A549 (cell line): ENCODE measurements at regions not wholly inside any gene's neighbourhood (a gene's known extent, or its start where the extent isn't known, plus 50 kb on each side); places are given as distances from the start of the nearest gene placed in this dataset.
A peak's percentile ranks its signal among the peaks of the same experiment; 100 is the strongest.

ENCODE experiments used
- ATAC-seq, 2 experiments: fragments of 200-7000 bp in 1 of 2; fragments of >200 bp in 1 of 2; cut with Nextera tagmentation in 1 of 2; cut with Tn5 transposase in 1 of 2; 3 replicates each; pipeline versions ENCODE4 v1.8.0 to v1.9.1; 2018 to 2020; ENCODE audit warnings: mild to moderate bottlenecking in 1 of 2, moderate library complexity in 1 of 2
- CTCF ChIA-PET: fragments of 300-600 bp; sonication (Branson Sonifier 250); formaldehyde crosslinking; extraction: SDS; loops from one replicate; lab custom pipeline; 2021; ENCODE audit warnings: antibody characterized with exemption, inconsistent platforms; lab: Yijun Ruan, JAX
- POLR2A ChIA-PET: fragments of 350-600 bp; formaldehyde crosslinking; extraction: SDS; loops from one replicate; lab custom pipeline; 2021; ENCODE audit warnings: antibody characterized with exemption, inconsistent platforms; lab: Yijun Ruan, JAX
- DNase-seq, 2 experiments: peaks; one replicate each; pipeline versions ENCODE4 v3.0.0 to v3.0.0-alpha.2; 2011 to 2016; ENCODE audit warnings: low read depth in 1 of 2, low spot score in 1 of 2
- FAIRE-seq: peaks from 2 replicates; lab custom pipeline; 2011; peaks lifted over from hg19 to GRCh38; lab: Jason Lieb, UNC
- H3K27ac ChIP-seq, 2 experiments: fragments of >200 bp; sonication (Bioruptor Twin); formaldehyde crosslinking; 3 replicates each; pipeline ENCODE4 v1.5.1; 2016 to 2017
- H3K4me1 ChIP-seq: fragments of >200 bp; sonication (Bioruptor Twin); formaldehyde crosslinking; 3 replicates; pipeline ENCODE4 v1.6.1; 2016
- H3K4me2 ChIP-seq: fragments of >200 bp; sonication (Bioruptor Twin); formaldehyde crosslinking; 3 replicates; pipeline ENCODE4 v1.6.1; 2016
- H3K4me3 ChIP-seq: fragments of >200 bp; sonication (Bioruptor Twin); formaldehyde crosslinking; 3 replicates; pipeline ENCODE4 v1.5.1; 2016
- H3K9me3 ChIP-seq: fragments of >200 bp; sonication (Bioruptor Twin); formaldehyde crosslinking; 3 replicates; pipeline ENCODE4 v1.6.1; 2016
- BCL3 ChIP-seq: fragments of >200 bp; sonication (Bioruptor Twin); formaldehyde crosslinking; IDR thresholded peaks from 3 replicates; pipeline ENCODE4 v1.6.1; 2016
- CBX8 ChIP-seq: fragments of 200-600 bp; sonication (generic); IDR thresholded peaks from 2 replicates; pipeline ENCODE4 v1.6.1; 2016
- CHD2 ChIP-seq: fragments of 150-350 bp; IDR thresholded peaks from 2 replicates; pipeline ENCODE4 v1.6.1; 2014; ENCODE audit warnings: low read length; ENCODE audit not compliant: partially characterized antibody
- E2F6 ChIP-seq: IDR thresholded peaks from 2 replicates; pipeline ENCODE4 v1.6.1; 2012; ENCODE audit warnings: low read depth, borderline replicate concordance
- ELK1 ChIP-seq: fragments of 150-350 bp; IDR thresholded peaks from 2 replicates; pipeline ENCODE4 v1.6.1; 2014; ENCODE audit warnings: low read depth, mild to moderate bottlenecking, low read length
- EP300 ChIP-seq, 2 experiments: fragments of >200 bp; sonication (Bioruptor Twin); formaldehyde crosslinking; IDR thresholded peaks; 2 replicates in 1 of 2; 3 replicates in 1 of 2; pipeline ENCODE4 v1.6.1; 2016 to 2017
- FOSB ChIP-seq: fragments of 250-450 bp; sonication (Bioruptor Pico); IDR thresholded peaks from 2 replicates; pipeline ENCODE4 v1.5.0; 2020; ENCODE audit warnings: mild to moderate bottlenecking, moderate library complexity
- FOSL2 ChIP-seq, 2 experiments: fragments of 450-650 bp in 1 of 2; fragments of >200 bp in 1 of 2; sonication (Bioruptor Twin) in 1 of 2; formaldehyde crosslinking; IDR thresholded peaks; 2 replicates each; pipeline versions ENCODE4 v1.5.0 to v1.6.1; 2016 to 2020; ENCODE audit warnings: mild to moderate bottlenecking in 1 of 2, moderate library complexity in 1 of 2
- FOXS1 ChIP-seq: fragments of 250-450 bp; sonication (Bioruptor Pico); IDR thresholded peaks from 2 replicates; pipeline ENCODE4 v1.5.0; 2020; ENCODE audit warnings: mild to moderate bottlenecking, moderate library complexity
- HMGXB4 ChIP-seq: fragments of 250-450 bp; sonication (Bioruptor Pico); IDR thresholded peaks from 2 replicates; pipeline ENCODE4 v1.5.0; 2021; ENCODE audit warnings: mild to moderate bottlenecking, moderate library complexity, borderline replicate concordance
- JUNB ChIP-seq: fragments of >200 bp; sonication (Bioruptor Twin); formaldehyde crosslinking; IDR thresholded peaks from 2 replicates; pipeline ENCODE4 v1.6.1; 2016
- KDM5A ChIP-seq: fragments of 200-600 bp; sonication (generic); IDR thresholded peaks from 2 replicates; pipeline ENCODE4 v1.6.1; 2016; ENCODE audit warnings: antibody characterized with exemption, mild to moderate bottlenecking
- MAFK ChIP-seq: fragments of 450-650 bp; IDR thresholded peaks from 2 replicates; pipeline ENCODE4 v1.6.1; 2014; ENCODE audit not compliant: partially characterized antibody
- PBX3 ChIP-seq: IDR thresholded peaks from 2 replicates; pipeline ENCODE4 v1.6.1; 2012
- RCOR1 ChIP-seq: fragments of 150-350 bp; IDR thresholded peaks from 2 replicates; pipeline ENCODE4 v1.6.1; 2014; ENCODE audit warnings: antibody characterized with exemption, low read length, low read depth
- RNF2 ChIP-seq: fragments of 200-600 bp; sonication (generic); IDR thresholded peaks from 2 replicates; pipeline ENCODE4 v1.6.1; 2016; ENCODE audit warnings: low read depth, mild to moderate bottlenecking, antibody characterized with exemption, moderate library complexity, borderline replicate concordance
- SMC3 ChIP-seq: fragments of >200 bp; sonication (Bioruptor Twin); formaldehyde crosslinking; IDR thresholded peaks from 3 replicates; pipeline ENCODE4 v1.6.1; 2018; ENCODE audit warnings: inconsistent platforms
- TFCP2L1 ChIP-seq: fragments of 250-450 bp; sonication (Bioruptor Pico); IDR thresholded peaks from 2 replicates; pipeline ENCODE4 v1.5.0; 2021; ENCODE audit warnings: mild to moderate bottlenecking
- ZC3H11A ChIP-seq: fragments of 450-650 bp; IDR thresholded peaks from 2 replicates; pipeline ENCODE4 v1.6.1; 2014; ENCODE audit warnings: antibody characterized with exemption, mild to moderate bottlenecking
- ZFP36 ChIP-seq: fragments of 450-650 bp; IDR thresholded peaks from 2 replicates; pipeline ENCODE4 v1.6.1; 2014; ENCODE audit warnings: borderline replicate concordance; ENCODE audit not compliant: partially characterized antibody
- ZNF302 ChIP-seq: fragments of 250-450 bp; sonication (Bioruptor Pico); IDR thresholded peaks from 2 replicates; pipeline ENCODE4 v1.9.0; 2021; ENCODE audit warnings: inconsistent platforms, mild to moderate bottlenecking, moderate library complexity
- ZSCAN20 ChIP-seq: fragments of 250-450 bp; sonication (Bioruptor Pico); IDR thresholded peaks from 2 replicates; pipeline ENCODE4 v1.8.0; 2022; ENCODE audit warnings: mild to moderate bottlenecking, moderate library complexity
- WGBS: methylation state at CpG from one replicate; pipeline ENCODE4 v1.1.6; 2017; ENCODE audit errors: missing lambda C conversion rate; 5-methylcytosine and 5-hydroxymethylcytosine counted together

GRCh38 chr13:111398196-111398595, 77.8 kb downstream of the TEX29 start:
- no peak overlapping the region for H3K27ac ChIP-seq
- 28% methylated on average over 2 of the region's 3 CpGs for WGBS
- H3K4me1 ChIP-seq: no peaks in the 10 kb centered on the region
- no peak overlapping the region for H3K4me3 ChIP-seq
- no peak overlapping the region for H3K4me2 ChIP-seq
- ATAC-seq (no peak), FAIRE-seq (no peak), DNase-seq (no peak)
- H3K9me3 ChIP-seq: no peaks in the 10 kb centered on the region; the same call in 2 of the 3 replicates
- CTCF ChIA-PET: no interaction called here
- TF ChIP-seq RCOR1 (no peak), CBX8 (no peak), ELK1 (no peak), FOSB (CRISPR knock-in tag) (no peak), PBX3 (no peak), JUNB (no peak), ZC3H11A (no peak), MAFK (no peak), BCL3 (no peak), EP300 (IDR thresholded peaks at IDR 0.05) (no peak), ZFP36 (no peak), ZSCAN20 (CRISPR knock-in tag) (no peak), RNF2 (no peak), FOXS1 (CRISPR knock-in tag) (no peak), SMC3 (no peak)
- TF ChIP-seq, all 56 proteins: peak for 0
- POLR2A ChIA-PET: no interaction called here

- Histone ChIP-seq H3K4me2 (no peak overlapping the region), H3K9me3 (no peaks in the 10 kb centered on the region; the same call in 2 of the 3 replicates), H3K27ac (no peak overlapping the region), H3K4me1 (no peaks in the 10 kb centered on the region), H3K4me3 (no peak overlapping the region)
- DNase-seq (no peak), ATAC-seq (peak in 1 of 2 experiments; percentile 36; a peak in 1 of 6 replicates), FAIRE-seq (no peak)
- 46% methylated on average over 14 of the region's 18 CpGs for WGBS
- POLR2A ChIA-PET: no interaction called here
- TF ChIP-seq KDM5A: no peak
- no peak for TF ChIP-seq E2F6
- no peak for TF ChIP-seq HMGXB4 (CRISPR knock-in tag)
- no peak for TF ChIP-seq CHD2
- no peak for TF ChIP-seq TFCP2L1 (CRISPR knock-in tag)
- no peak for TF ChIP-seq FOSL2 (IDR thresholded peaks at IDR 0.05)
- TF ChIP-seq FOSL2 (CRISPR knock-in tag; IDR thresholded peaks at IDR 0.05): no peak
- no peak for TF ChIP-seq ZNF302 (CRISPR knock-in tag)
- CTCF ChIA-PET: no interaction called here
These were observed 78.4 kb downstream of the TEX29 start for GRCh38 chr13:111398715-111399299.
